RCC 7860 (cell line): ENCODE measurements at regions not wholly inside any gene's neighbourhood (a gene's known extent, or its start where the extent isn't known, plus 50 kb on each side); places are given as distances from the start of the nearest gene placed in this dataset.
"Not testable (repeated sequence)": the region's sequence is repeated elsewhere in the genome, so short reads cannot be mapped to it uniquely, and the experiment has no call there.

ENCODE experiments used
- DNase-seq: peaks from one replicate; pipeline ENCODE4 v3.0.0-alpha.2; 2015; ENCODE audit warnings: low spot score
- FAIRE-seq: peaks from 2 replicates; lab custom pipeline; 2012; peaks lifted over from hg19 to GRCh38; lab: Jason Lieb, UNC

GRCh38 chr15:91651251-91651650 is 202.3 kb upstream of the SLCO3A1 start:
- peak; percentile 92 for FAIRE-seq
- DNase-seq: no peak

GRCh38 chr15:91652610-91653207 is 200.8 kb upstream of the SLCO3A1 start:
- no peak for FAIRE-seq

GRCh38 chr15:91655563-91656290 is 197.8 kb upstream of the SLCO3A1 start:
- not testable (repeated sequence) for FAIRE-seq, DNase-seq

More at GRCh38 chr15:91652610-91653207, 200.8 kb upstream of the SLCO3A1 start:
- DNase-seq: no peak

- DNase-seq (no peak), FAIRE-seq (no peak)
Observed at GRCh38 chr15:91660174-91660649, 193.3 kb upstream of the SLCO3A1 start.

GRCh38 chr15:91664224-91664836 is 189.2 kb upstream of the SLCO3A1 start:
- DNase-seq (no peak), FAIRE-seq (no peak)

- FAIRE-seq: no peak
Observed at GRCh38 chr15:91665212-91665611, 188.3 kb upstream of the SLCO3A1 start.

GRCh38 chr15:91668370-91668769 is 185.1 kb upstream of the SLCO3A1 start:
- no peak for DNase-seq
- no peak for FAIRE-seq

More at GRCh38 chr15:91665212-91665611, 188.3 kb upstream of the SLCO3A1 start:
- DNase-seq: no peak

- FAIRE-seq: no peak
Observed at GRCh38 chr15:91670108-91670507, 183.4 kb upstream of the SLCO3A1 start.

GRCh38 chr15:91678003-91678402 is 175.5 kb upstream of the SLCO3A1 start:
- no peak for DNase-seq
- FAIRE-seq: no peak

More at GRCh38 chr15:91670108-91670507, 183.4 kb upstream of the SLCO3A1 start:
- no peak for DNase-seq

- FAIRE-seq (no peak), DNase-seq (no peak)
Observed at GRCh38 chr15:91679447-91679846, 174.1 kb upstream of the SLCO3A1 start.

GRCh38 chr15:91685436-91685835 is 168.1 kb upstream of the SLCO3A1 start:
- DNase-seq (no peak), FAIRE-seq (no peak)

GRCh38 chr15:91688811-91689210 is 164.7 kb upstream of the SLCO3A1 start:
- FAIRE-seq (no peak), DNase-seq (no peak)

GRCh38 chr15:91689377-91689776 is 164.1 kb upstream of the SLCO3A1 start:
- FAIRE-seq: no peak

GRCh38 chr15:91692596-91692995 is 160.9 kb upstream of the SLCO3A1 start:
- FAIRE-seq (no peak), DNase-seq (no peak)

More at GRCh38 chr15:91689377-91689776, 164.1 kb upstream of the SLCO3A1 start:
- no peak for DNase-seq

GRCh38 chr15:91694131-91694830 is 159.2 kb upstream of the SLCO3A1 start:
- DNase-seq: no peak

GRCh38 chr15:91694831-91695210 is 158.7 kb upstream of the SLCO3A1 start:
- no peak for FAIRE-seq
- no peak for DNase-seq

More at GRCh38 chr15:91694131-91694830, 159.2 kb upstream of the SLCO3A1 start:
- FAIRE-seq: no peak

GRCh38 chr15:91695799-91696198 is 157.7 kb upstream of the SLCO3A1 start:
- FAIRE-seq (no peak), DNase-seq (no peak)

- FAIRE-seq (no peak), DNase-seq (no peak)
Observed at GRCh38 chr15:91696981-91697380, 156.5 kb upstream of the SLCO3A1 start.

GRCh38 chr15:91698241-91698640 is 155.3 kb upstream of the SLCO3A1 start:
- no peak for FAIRE-seq
- DNase-seq: no peak

- DNase-seq: no peak
- FAIRE-seq: no peak
Observed at GRCh38 chr15:91699741-91700140, 153.8 kb upstream of the SLCO3A1 start.

- no peak for DNase-seq
- FAIRE-seq: no peak
Observed at GRCh38 chr15:91703274-91703673, 150.2 kb upstream of the SLCO3A1 start.
